Peyer's patch (tissue), 4 donors: ENCODE measurements at regions not wholly inside any gene's neighbourhood (a gene's known extent, or its start where the extent isn't known, plus 50 kb on each side); places are given as distances from the start of the nearest gene placed in this dataset.

ENCODE experiments used
- CTCF ChIP-seq, 6 experiments: fragments of 450-650 bp in 4 of 6; fragments of 200-600 bp in 2 of 6; sonication (generic) in 1 of 6; IDR thresholded peaks; one replicate each; pipeline ENCODE4 v1.5.1; 2017 to 2019; ENCODE audit warnings: antibody characterized with exemption in 6 of 6, mild to moderate bottlenecking in 3 of 6, moderate library complexity in 1 of 6
- POLR2A ChIP-seq, 2 donors: fragments of 450-650 bp; IDR thresholded peaks; one replicate each; pipeline ENCODE4 v1.5.1; 2017; ENCODE audit warnings: antibody characterized with exemption in 2 of 2, mild to moderate bottlenecking in 2 of 2, moderate library complexity in 2 of 2

DNA sequence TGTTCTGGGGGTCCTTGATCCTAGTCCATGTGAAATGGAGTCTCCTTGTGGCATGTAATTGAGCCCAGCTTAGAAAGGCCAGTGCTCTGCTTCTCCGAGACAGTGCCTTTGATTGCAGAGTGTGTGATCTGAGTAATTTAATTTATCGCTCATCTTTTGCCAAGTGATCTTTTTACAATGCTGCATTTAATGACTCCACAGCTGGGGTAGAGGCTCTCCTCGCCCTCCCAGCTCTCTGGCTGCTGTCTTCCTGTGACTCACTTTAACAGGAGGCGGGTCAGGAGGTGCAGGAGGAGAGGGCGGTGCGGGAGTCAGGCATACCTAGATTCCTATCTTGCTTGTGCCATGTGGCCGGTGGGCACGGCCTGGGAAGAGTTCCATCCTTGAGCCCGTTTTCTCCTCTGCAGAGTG lies 113.4 kb upstream of the FOXF1 start:
- TF ChIP-seq CTCF (IDR thresholded peaks at IDR 0.05) (no peak), POLR2A (IDR thresholded peaks at IDR 0.05) (no peak)
